DND-41 (cell line): ENCODE measurements at regions not wholly inside any gene's neighbourhood (a gene's known extent, or its start where the extent isn't known, plus 50 kb on each side); places are given as distances from the start of the nearest gene placed in this dataset.

ENCODE experiments used
- ATAC-seq: fragments of 200-7000 bp; cut with Tn5 transposase; 3 replicates; pipeline ENCODE4 v1.9.1; 2021; ENCODE audit warnings: low read depth; ENCODE audit not compliant: insufficient read depth
- DNase-seq: peaks from one replicate; pipeline ENCODE4 v3.0.0-alpha.2; 2020
- H2AFZ ChIP-seq: 2 replicates; pipeline ENCODE4 v1.6.0; 2012; ENCODE audit warnings: low read depth, low read length
- H3K27ac ChIP-seq: 2 replicates; pipeline ENCODE4 v1.5.1; 2012; ENCODE audit warnings: low read length, inconsistent platforms
- H3K27me3 ChIP-seq: fragments of 200-600 bp; sonication (generic); 2 replicates; pipeline ENCODE4 v1.6.0; 2012; ENCODE audit warnings: low read length, mild to moderate bottlenecking, inconsistent platforms; ENCODE audit not compliant: insufficient read depth, poor library complexity
- H3K36me3 ChIP-seq: 2 replicates; pipeline ENCODE4 v1.5.1; 2012; ENCODE audit warnings: low read length, inconsistent platforms; ENCODE audit not compliant: insufficient read depth
- H3K4me1 ChIP-seq: 2 replicates; pipeline ENCODE4 v1.5.1; 2012; ENCODE audit warnings: mild to moderate bottlenecking, low read length; ENCODE audit not compliant: insufficient read depth
- H3K4me2 ChIP-seq: 2 replicates; pipeline ENCODE4 v1.6.0; 2012; ENCODE audit warnings: mild to moderate bottlenecking, moderate library complexity, low read length, inconsistent platforms; ENCODE audit not compliant: insufficient read depth
- H3K4me3 ChIP-seq, 2 experiments: fragments of 200-600 bp in 1 of 2; shearing (Covaris generic) in 1 of 2; 2 replicates each; pipeline ENCODE4 v1.5.1; 2012 to 2016; ENCODE audit warnings: inconsistent platforms in 2 of 2, low read length in 2 of 2, mild to moderate bottlenecking in 2 of 2, low read depth in 1 of 2, moderate library complexity in 1 of 2
- H3K79me2 ChIP-seq: 2 replicates; pipeline ENCODE4 v1.6.0; 2012; ENCODE audit warnings: low read length, inconsistent platforms; ENCODE audit not compliant: insufficient read depth
- H3K9ac ChIP-seq: 2 replicates; pipeline ENCODE4 v1.6.0; 2012; ENCODE audit warnings: low read depth, mild to moderate bottlenecking, inconsistent platforms, low read length, moderate library complexity
- H3K9me3 ChIP-seq: 2 replicates; pipeline ENCODE4 v1.5.1; 2012; ENCODE audit warnings: low read length, moderate library complexity, mild to moderate bottlenecking, inconsistent platforms; ENCODE audit not compliant: insufficient read depth, severe bottlenecking
- H4K20me1 ChIP-seq: 2 replicates; pipeline ENCODE4 v1.6.0; 2012; ENCODE audit warnings: low read length; ENCODE audit not compliant: insufficient read depth
- CTCF ChIP-seq: IDR thresholded peaks from 2 replicates; pipeline ENCODE4 v1.5.1; 2012; ENCODE audit warnings: borderline replicate concordance, low read length, moderate library complexity, mild to moderate bottlenecking; ENCODE audit not compliant: poor library complexity, severe bottlenecking; ENCODE audit errors: extremely low read depth
- EZH2 ChIP-seq: IDR thresholded peaks from 3 replicates; pipeline ENCODE4 v1.6.1; 2012; ENCODE audit warnings: borderline replicate concordance, low read depth, mild to moderate bottlenecking, moderate library complexity, low read length, inconsistent platforms; ENCODE audit not compliant: severe bottlenecking

- H4K20me1 ChIP-seq, result no peaks in the 10 kb centered on the region
- H3K27me3 ChIP-seq, result no peaks in the 10 kb centered on the region
- H3K4me3 ChIP-seq, result no peak overlapping the region
- no peaks in the 10 kb centered on the region for H3K36me3 ChIP-seq
- H3K4me1 ChIP-seq, result no peaks in the 10 kb centered on the region
- H3K4me2 ChIP-seq, result no peak overlapping the region
- ATAC-seq (no peak), DNase-seq (no peak)
- TF ChIP-seq CTCF (no peak), EZH2 (no peak)
- H2AFZ ChIP-seq, result no peak overlapping the region
- H3K79me2 ChIP-seq, result no peaks in the 10 kb centered on the region
- H3K9me3 ChIP-seq, result no peaks in the 10 kb centered on the region
- H3K27ac ChIP-seq, result no peak overlapping the region
- no peak overlapping the region for H3K9ac ChIP-seq
Measured at GRCh38 chr4:162322054-162322453, 158.3 kb upstream of the FSTL5 start.

- ATAC-seq (no peak), DNase-seq (no peak)
- Histone ChIP-seq H3K79me2 (no peaks in the 10 kb centered on the region), H3K9me3 (no peaks in the 10 kb centered on the region), H4K20me1 (no peaks in the 10 kb centered on the region), H3K9ac (no peak overlapping the region), H2AFZ (no peak overlapping the region), H3K4me1 (no peaks in the 10 kb centered on the region), H3K4me3 (no peak overlapping the region), H3K27ac (no peak overlapping the region), H3K4me2 (no peak overlapping the region), H3K27me3 (no peaks in the 10 kb centered on the region), H3K36me3 (no peaks in the 10 kb centered on the region)
- TF ChIP-seq CTCF (no peak), EZH2 (no peak)
Measured at GRCh38 chr4:162285753-162286152, 122.0 kb upstream of the FSTL5 start.

- H3K9me3 ChIP-seq, result no peaks in the 10 kb centered on the region
- H3K79me2 ChIP-seq, result no peaks in the 10 kb centered on the region
- no peaks in the 10 kb centered on the region for H3K4me1 ChIP-seq
- no peak overlapping the region for H3K4me3 ChIP-seq
- H2AFZ ChIP-seq, result no peak overlapping the region
- no peak overlapping the region for H3K4me2 ChIP-seq
- H4K20me1 ChIP-seq, result no peaks in the 10 kb centered on the region
- ATAC-seq (no peak), DNase-seq (no peak)
- H3K9ac ChIP-seq, result no peak overlapping the region
- no peaks in the 10 kb centered on the region for H3K36me3 ChIP-seq
- TF ChIP-seq EZH2, result no peak
- no peak overlapping the region for H3K27ac ChIP-seq
- no peaks in the 10 kb centered on the region for H3K27me3 ChIP-seq
Measured at GRCh38 chr4:162282684-162283083, 118.9 kb upstream of the FSTL5 start.

- ATAC-seq, result no peak
- Histone ChIP-seq H3K4me3 (no peak overlapping the region), H3K36me3 (no peaks in the 10 kb centered on the region), H3K4me1 (no peaks in the 10 kb centered on the region), H3K9me3 (no peaks in the 10 kb centered on the region), H4K20me1 (no peaks in the 10 kb centered on the region), H3K27ac (no peak overlapping the region), H3K4me2 (no peak overlapping the region), H2AFZ (no peak overlapping the region), H3K79me2 (no peaks in the 10 kb centered on the region), H3K9ac (no peak overlapping the region), H3K27me3 (no peaks in the 10 kb centered on the region)
- no peak for DNase-seq
- TF ChIP-seq EZH2 (no peak), CTCF (no peak)
Measured at GRCh38 chr4:162274354-162274753, 110.6 kb upstream of the FSTL5 start.
